Hypothalamus (tissue), 51 donors: ENCODE measurements at regions not wholly inside any gene's neighbourhood (a gene's known extent, or its start where the extent isn't known, plus 50 kb on each side); places are given as distances from the start of the nearest gene placed in this dataset.

Experiments
- DNase-seq, 51 donors: peaks; one replicate each; lab custom pipeline; 2025; lab: John Stamatoyannopoulos, UW

- no peak for DNase-seq
Measured at GRCh38 chr3:197353001-197353866, 54.8 kb upstream of the DLG1 start.

DNA sequence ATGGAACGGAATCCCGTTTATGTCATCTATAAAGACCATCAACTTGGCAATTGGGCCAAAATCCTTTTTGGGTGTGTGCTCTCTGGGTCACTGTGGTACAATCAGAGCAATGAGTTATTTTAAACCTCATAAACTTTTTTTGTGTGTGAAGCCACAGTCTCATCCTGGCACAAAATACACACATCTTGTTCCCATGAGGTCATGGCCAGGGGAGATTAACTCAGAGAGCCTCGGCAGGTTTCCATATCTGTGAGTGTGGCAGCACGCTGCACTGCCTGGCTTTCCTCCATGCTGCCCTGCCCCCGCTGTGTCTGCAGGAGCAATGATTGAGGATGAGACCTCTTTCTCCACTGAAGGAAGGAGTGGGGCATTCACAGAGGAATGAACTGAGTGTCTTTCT is 54.0 kb upstream of the DLG1 start:
- no peak for DNase-seq

- DNase-seq: no peak
Measured at GRCh38 chr3:197350446-197350845, 52.0 kb upstream of the DLG1 start.

GRCh38 chr3:197349368-197349767 is 51.0 kb upstream of the DLG1 start:
- DNase-seq: no peak
